Erythroblast (primary cell): ENCODE measurements at regions not wholly inside any gene's neighbourhood (a gene's known extent, or its start where the extent isn't known, plus 50 kb on each side); places are given as distances from the start of the nearest gene placed in this dataset.
"Not testable (repeated sequence)": the region's sequence is repeated elsewhere in the genome, so short reads cannot be mapped to it uniquely, and the experiment has no call there.

Source experiments
- DNase-seq, 2 experiments: peaks; one replicate each; lab custom pipeline; 2025; lab: John Stamatoyannopoulos, UW
- GATA1 ChIP-seq: IDR thresholded peaks from 2 replicates; pipeline ENCODE4 v1.6.1; 2011; ENCODE audit warnings: low read depth, mild to moderate bottlenecking, control low read depth, low read length, moderate library complexity
- POLR2A ChIP-seq: IDR thresholded peaks from 2 replicates; pipeline ENCODE4 v1.6.1; 2011; ENCODE audit warnings: mild to moderate bottlenecking, low read length

GRCh38 chr9:71269859-71270258, 148.4 kb upstream of the TRPM3 start:
- DNase-seq, result no peak
- TF ChIP-seq GATA1, result no peak
- no peak for TF ChIP-seq POLR2A

GRCh38 chr9:71268871-71269635, 147.6 kb upstream of the TRPM3 start:
- TF ChIP-seq POLR2A, result no peak
- TF ChIP-seq GATA1, result no peak
- DNase-seq, result no peak

- no peak for DNase-seq
- no peak for TF ChIP-seq POLR2A
Observed at GRCh38 chr9:71263451-71263850, 142.0 kb upstream of the TRPM3 start.

- not testable (repeated sequence) for DNase-seq
Observed at GRCh38 chr9:71260419-71260818, 139.0 kb upstream of the TRPM3 start.

GRCh38 chr9:71254592-71255277, 133.3 kb upstream of the TRPM3 start:
- no peak for DNase-seq
- TF ChIP-seq GATA1, result no peak
- no peak for TF ChIP-seq POLR2A

GRCh38 chr9:71253011-71253410, 131.6 kb upstream of the TRPM3 start:
- DNase-seq, result no peak
- TF ChIP-seq POLR2A (no peak), GATA1 (no peak)

- no peak for DNase-seq
- no peak for TF ChIP-seq POLR2A
- no peak for TF ChIP-seq GATA1
Observed at GRCh38 chr9:71250581-71250980, 129.2 kb upstream of the TRPM3 start.

GRCh38 chr9:71249729-71250317, 128.4 kb upstream of the TRPM3 start:
- TF ChIP-seq POLR2A (no peak), GATA1 (no peak)
- peak; percentile 34 to 39 for DNase-seq

- TF ChIP-seq GATA1 (no peak), POLR2A (no peak)
- DNase-seq, result no peak
Observed at GRCh38 chr9:71245651-71246050, 124.2 kb upstream of the TRPM3 start.

- DNase-seq, result no peak
- TF ChIP-seq POLR2A (no peak), GATA1 (no peak)
Observed at GRCh38 chr9:71243951-71244350, 122.5 kb upstream of the TRPM3 start.

- no peak for TF ChIP-seq GATA1
- TF ChIP-seq POLR2A, result no peak
- no peak for DNase-seq
Observed at GRCh38 chr9:71242081-71242480, 120.7 kb upstream of the TRPM3 start.

- TF ChIP-seq GATA1 (no peak), POLR2A (no peak)
- DNase-seq, result no peak
Observed at GRCh38 chr9:71237051-71237450, 115.6 kb upstream of the TRPM3 start.

- no peak for DNase-seq
- no peak for TF ChIP-seq GATA1
- TF ChIP-seq POLR2A, result no peak
Observed at GRCh38 chr9:71233646-71234045, 112.2 kb upstream of the TRPM3 start.

GRCh38 chr9:71223953-71224538, 102.6 kb upstream of the TRPM3 start:
- no peak for DNase-seq
- TF ChIP-seq GATA1 (no peak), POLR2A (no peak)

- no peak for DNase-seq
- TF ChIP-seq GATA1 (no peak), POLR2A (no peak)
Observed at GRCh38 chr9:71218774-71219173, 97.4 kb upstream of the TRPM3 start.
